Activated T-helper 1 cell treated with anti-CD3 and anti-CD28 coated beads, Interleukin-2, amount 50 U/mL, for 16 hours (primary cell): ENCODE measurements at regions not wholly inside any gene's neighbourhood (a gene's known extent, or its start where the extent isn't known, plus 50 kb on each side); places are given as distances from the start of the nearest gene placed in this dataset.
"Not testable (repeated sequence)": the region's sequence is repeated elsewhere in the genome, so short reads cannot be mapped to it uniquely, and the experiment has no call there.

Source experiments
- DNase-seq, 2 donors: peaks; one replicate each; pipeline ENCODE4 v3.0.0-alpha.2; 2020; ENCODE audit warnings: low read depth in 1 of 2, low spot score in 1 of 2

DNA sequence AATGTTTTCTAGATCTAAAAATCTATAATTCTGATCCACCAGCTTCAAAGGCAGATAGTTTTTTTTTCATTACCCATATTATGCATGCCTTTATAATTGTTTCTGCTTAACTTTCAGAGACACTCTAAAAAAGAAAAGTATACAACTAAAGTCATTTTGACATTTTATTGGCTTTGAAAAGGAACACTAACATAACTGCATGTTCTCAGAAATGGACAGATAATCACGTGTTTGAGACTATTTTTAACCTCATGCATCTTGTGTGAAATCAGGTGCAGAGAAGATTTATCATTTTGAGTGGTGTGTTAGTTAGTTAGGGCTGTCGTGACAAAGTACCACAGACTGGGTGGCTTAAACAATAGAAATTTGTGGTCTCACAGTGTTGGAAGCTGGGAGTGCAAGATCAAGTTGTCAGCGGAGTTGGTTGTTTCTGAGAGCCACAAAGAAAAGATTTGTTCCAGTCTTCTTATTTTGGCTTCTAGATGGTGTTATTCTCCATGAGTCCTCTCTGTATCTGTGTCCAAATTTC is 841.4 kb upstream of the LRATD1 start:
- no peak for DNase-seq

DNA sequence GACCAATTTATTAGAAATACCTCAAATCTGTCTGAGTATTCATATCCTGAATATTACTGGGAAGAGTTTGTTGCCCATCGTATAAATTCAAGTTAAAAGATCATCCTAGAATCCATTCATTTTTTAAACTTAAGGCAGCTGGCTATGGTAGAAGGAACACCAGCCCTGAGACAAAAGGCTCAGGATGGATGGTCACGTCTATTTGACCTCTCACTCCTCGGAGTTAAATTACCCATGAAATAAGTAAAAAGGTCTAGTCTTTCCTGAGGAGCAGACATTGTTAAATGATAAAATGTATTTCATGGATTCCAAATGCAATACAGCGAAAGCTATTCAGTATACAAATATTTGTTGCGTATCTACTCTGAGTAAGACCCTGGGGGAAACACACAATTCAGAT is 826.0 kb upstream of the LRATD1 start:
- DNase-seq = no peak

- no peak for DNase-seq
Measured at GRCh38 chr2:13813236-13813635, 819.3 kb upstream of the LRATD1 start.

GRCh38 chr2:13818002-13818401 is 814.5 kb upstream of the LRATD1 start:
- no peak for DNase-seq

- no peak for DNase-seq
Measured at GRCh38 chr2:13819896-13820295, 812.6 kb upstream of the LRATD1 start.

GRCh38 chr2:13821255-13821880 is 811.1 kb upstream of the LRATD1 start:
- DNase-seq = no peak

- DNase-seq = no peak
Measured at GRCh38 chr2:13822365-13822764, 810.2 kb upstream of the LRATD1 start.

- DNase-seq = no peak
Measured at GRCh38 chr2:13826314-13826853, 806.1 kb upstream of the LRATD1 start.

- DNase-seq = no peak
Measured at GRCh38 chr2:13858626-13859025, 773.9 kb upstream of the LRATD1 start.

- DNase-seq = not testable (repeated sequence)
Measured at GRCh38 chr2:13868275-13868674, 764.2 kb upstream of the LRATD1 start.

GRCh38 chr2:13876491-13877037 is 756.0 kb upstream of the LRATD1 start:
- DNase-seq = no peak

DNA sequence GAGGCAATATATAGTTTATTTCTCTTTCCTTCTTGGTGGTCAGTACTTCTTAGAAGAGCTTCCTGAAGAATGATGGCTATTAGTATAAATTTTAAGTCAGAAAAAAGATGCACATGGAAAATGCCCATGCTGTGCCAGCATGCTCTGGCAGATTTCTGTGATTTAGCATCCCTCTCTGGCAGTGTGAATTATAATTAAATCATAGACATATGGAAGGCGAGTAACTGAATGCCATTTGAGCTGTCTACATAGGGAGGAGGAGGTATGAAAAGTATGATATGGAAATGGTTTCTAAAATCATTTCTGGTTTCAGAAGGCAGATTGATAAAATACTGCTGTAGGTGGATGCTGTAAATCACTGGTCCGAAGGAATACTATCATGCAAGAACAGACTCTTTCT is 754.9 kb upstream of the LRATD1 start:
- no peak for DNase-seq

- no peak for DNase-seq
Measured at GRCh38 chr2:13884291-13884976, 748.1 kb upstream of the LRATD1 start.

GRCh38 chr2:13901526-13901925 is 731.0 kb upstream of the LRATD1 start:
- DNase-seq = no peak

- DNase-seq = no peak
Measured at GRCh38 chr2:13905831-13906230, 726.7 kb upstream of the LRATD1 start.

DNA sequence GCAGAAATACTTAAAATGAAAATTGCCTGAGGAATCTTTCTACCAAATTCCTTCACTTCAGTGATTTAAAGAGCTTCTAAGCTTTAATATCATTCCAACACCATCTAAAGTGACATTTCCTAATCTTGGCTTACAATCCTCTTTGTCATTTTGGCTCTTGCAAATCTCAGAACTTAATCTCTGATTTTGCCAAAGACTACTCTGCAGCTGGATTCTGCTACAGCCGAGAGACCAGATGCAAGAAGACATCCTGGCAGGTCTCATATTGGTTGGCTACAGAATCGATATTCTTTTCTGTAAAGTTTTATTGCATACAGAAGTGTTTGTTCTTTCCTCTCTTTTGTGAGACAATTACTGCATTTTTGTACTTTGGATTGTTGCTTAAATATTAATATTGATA is 716.5 kb upstream of the LRATD1 start:
- DNase-seq = no peak

DNA sequence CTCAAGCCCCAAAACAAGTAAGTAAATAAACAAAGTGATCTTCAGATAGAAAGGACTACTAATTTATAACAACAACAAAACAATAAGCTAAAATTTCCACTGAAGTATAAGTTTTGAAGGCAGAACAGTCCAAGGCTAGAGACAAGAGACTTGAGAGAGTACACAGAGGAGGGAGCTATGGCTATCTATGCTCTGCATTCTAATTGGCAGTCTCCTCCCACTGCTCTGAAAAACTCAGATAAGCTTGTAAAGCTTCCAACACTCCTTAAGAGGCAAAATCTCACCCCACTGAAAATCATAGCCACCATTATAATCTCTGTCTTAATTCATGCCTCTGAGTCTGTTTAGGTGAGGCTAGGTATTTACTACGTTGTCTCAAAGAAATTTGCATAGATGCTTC is 714.6 kb upstream of the LRATD1 start:
- DNase-seq = no peak

DNA sequence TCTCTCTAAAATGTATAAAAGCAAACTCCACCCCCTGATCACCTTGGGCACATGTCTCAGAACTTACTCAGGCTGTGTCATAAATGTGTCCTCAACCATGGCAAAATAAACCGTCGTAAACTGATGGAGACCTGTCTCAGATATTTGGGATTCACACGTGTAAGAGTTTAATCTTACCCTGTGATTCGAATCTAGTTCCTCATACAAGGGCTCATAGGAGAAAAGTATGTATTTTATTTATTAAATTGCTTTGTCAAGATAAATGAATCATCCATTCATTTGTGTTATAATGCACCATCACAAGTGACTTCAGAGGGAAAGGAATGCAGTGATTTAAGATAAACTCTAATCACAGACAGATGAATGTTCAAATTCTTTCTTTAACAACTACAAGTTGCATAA is 712.5 kb upstream of the LRATD1 start:
- DNase-seq = no peak

DNA sequence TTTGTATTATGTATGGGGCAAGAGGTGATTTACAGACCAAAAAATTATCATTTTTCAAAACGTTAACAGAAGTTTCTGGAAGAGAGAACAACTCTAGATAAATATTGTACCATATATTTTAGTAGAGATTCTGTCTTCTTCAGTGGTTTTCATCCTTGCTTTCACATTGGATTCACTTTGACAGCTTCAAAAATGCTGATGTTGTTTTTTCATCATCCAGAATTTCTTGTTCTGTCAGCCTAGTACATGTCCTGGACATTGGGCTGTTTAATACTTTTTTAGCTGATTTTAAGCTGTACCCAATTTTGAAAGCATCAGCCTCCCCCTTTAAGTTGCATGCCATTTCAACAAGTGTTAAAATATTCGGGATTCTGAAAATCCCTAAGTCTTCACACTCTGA is 711.3 kb upstream of the LRATD1 start:
- DNase-seq = no peak

DNA sequence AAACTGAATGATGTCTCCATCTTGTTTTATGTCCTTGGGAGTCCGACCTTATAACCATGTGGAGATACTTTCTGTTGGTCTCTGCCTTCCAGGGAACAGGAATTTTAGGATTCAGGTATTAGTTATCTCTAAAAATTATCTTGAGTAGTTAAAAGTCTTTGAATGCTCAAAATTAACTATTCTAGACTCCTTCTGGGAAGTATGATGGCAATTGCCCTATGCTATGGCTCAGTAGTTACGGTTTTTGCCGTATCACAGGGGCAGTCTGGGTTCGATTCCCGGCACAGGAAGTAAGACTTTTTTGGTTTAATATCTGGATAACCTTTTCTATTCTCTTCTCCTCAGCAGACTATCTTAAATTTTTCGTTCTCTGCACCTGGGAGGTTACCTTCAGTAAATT is 708.7 kb upstream of the LRATD1 start:
- no peak for DNase-seq

DNA sequence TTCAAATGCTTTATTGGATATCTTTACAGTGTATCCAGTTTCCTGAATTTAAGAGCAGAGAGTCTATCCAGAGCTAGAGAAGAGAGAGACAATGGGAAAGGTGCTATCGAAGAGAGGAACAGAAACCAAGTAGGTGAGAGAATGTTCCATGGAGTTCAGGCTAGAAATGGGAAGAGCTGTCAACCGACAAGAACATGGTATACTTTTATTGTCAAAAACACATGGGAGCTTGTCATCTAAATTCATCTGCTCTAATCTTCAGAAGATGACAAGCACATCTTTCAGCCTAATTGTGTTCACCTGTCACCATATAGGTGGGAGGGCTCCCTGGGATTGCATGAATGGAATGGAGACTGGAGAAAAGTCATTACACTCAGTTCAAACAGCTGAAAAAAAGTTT is 690.4 kb upstream of the LRATD1 start:
- DNase-seq = no peak

DNA sequence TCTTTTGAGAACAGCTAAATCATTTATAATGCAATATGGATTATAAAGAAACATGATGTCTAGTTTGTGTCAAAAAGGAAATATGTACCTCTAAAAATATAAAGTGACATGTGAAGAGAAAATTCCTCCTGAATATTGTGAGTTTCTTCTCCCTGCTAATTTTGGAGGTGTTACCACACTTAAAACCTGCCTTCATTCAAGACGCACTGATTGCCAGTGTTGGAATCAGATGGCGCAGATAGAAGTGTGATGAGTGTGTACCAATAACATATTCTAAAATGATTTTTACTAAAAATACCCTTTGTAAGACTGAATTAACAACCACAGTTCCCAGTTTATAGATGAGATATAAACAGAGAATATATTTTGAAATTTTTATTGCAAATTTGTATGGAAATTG is 681.8 kb upstream of the LRATD1 start:
- no peak for DNase-seq
